Esophagus (tissue), 2 donors: ENCODE measurements at regions not wholly inside any gene's neighbourhood (a gene's known extent, or its start where the extent isn't known, plus 50 kb on each side); places are given as distances from the start of the nearest gene placed in this dataset.

Experiments used
- H3K27ac ChIP-seq, 2 donors: one replicate each; pipeline ENCODE4 v1.5.1; 2013; ENCODE audit warnings: low read depth in 2 of 2, mild to moderate bottlenecking in 2 of 2, inconsistent platforms in 1 of 2, low read length in 1 of 2, moderate library complexity in 1 of 2
- H3K27me3 ChIP-seq, 2 donors: one replicate each; pipeline ENCODE4 v1.6.1; 2013; ENCODE audit warnings: low read length in 2 of 2, control low read depth in 1 of 2, mild to moderate bottlenecking in 1 of 2; ENCODE audit not compliant: insufficient read depth in 2 of 2, control insufficient read depth in 1 of 2
- H3K36me3 ChIP-seq, 2 donors: one replicate each; pipeline ENCODE4 v1.6.1; 2013; ENCODE audit warnings: low read length in 1 of 2; ENCODE audit not compliant: control insufficient read depth in 2 of 2, insufficient read depth in 2 of 2
- H3K4me1 ChIP-seq, 2 donors: one replicate each; pipeline ENCODE4 v1.6.1; 2013; ENCODE audit warnings: low read length in 1 of 2; ENCODE audit not compliant: control insufficient read depth in 2 of 2, insufficient read depth in 2 of 2
- H3K4me3 ChIP-seq, 2 donors: one replicate each; pipeline ENCODE4 v1.5.1; 2013; ENCODE audit warnings: low read length in 2 of 2, mild to moderate bottlenecking in 2 of 2, low read depth in 1 of 2, moderate library complexity in 1 of 2
- H3K9me3 ChIP-seq, 2 donors: one replicate each; pipeline ENCODE4 v1.6.1; 2013; ENCODE audit warnings: mild to moderate bottlenecking in 2 of 2, low read depth in 1 of 2, low read length in 1 of 2, moderate library complexity in 1 of 2; ENCODE audit not compliant: control insufficient read depth in 2 of 2, insufficient read depth in 1 of 2
- WGBS, 2 donors: extraction: QIAGEN DNeasy Blood & Tissue Kit; methylation state at CpG; one replicate each; pipeline ENCODE4 v1.1.7; 2013; 5-methylcytosine and 5-hydroxymethylcytosine counted together
- donor health status: healthy with polysubstance abuse.
- donor health status: Bipolar disorder and iron deficiency.

DNA sequence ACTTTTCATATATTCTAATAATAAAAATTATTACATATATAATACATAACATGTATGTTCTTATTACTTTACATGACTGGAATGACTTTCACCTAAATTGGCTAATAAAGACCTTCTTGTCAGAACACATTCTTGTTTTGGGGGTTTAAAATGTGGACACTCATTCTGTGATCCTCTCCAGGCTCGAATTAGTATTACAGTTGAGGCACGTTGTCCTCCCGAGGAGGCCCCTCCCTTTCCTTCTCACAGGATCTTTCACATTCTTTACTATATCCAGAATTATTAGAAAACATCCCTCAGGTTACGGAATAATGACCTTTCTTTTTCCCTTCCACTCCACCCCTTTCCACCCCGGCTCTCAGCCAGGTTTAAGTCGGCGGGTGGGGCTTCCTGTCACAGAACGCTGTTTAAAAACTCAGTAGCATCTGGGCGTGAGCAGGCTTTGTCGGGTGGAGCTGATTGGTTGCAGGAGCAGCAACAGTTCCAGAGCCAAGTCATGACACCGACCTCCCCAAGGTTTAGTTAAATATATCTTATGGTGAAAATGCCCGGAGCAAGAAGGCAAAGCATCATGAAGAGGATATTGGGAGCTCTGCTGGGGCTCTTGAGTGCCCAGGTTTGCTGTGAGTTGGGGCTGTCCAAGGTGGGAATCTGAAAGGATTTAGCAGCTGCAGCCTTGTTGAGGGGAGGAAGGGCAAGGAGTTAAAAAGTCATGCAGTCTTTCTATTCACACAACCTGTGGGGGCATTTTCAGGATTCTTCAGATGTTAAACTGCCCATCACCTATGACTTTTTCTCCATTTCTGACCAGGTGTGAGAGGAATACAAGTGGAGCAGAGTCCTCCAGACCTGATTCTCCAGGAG, 396.7 kb upstream of the OR4E1 start:
- 3 to 4% methylated on average over 12 of the region's 12 CpGs for WGBS, 2 donors
- Histone ChIP-seq H3K4me3 (no peak overlapping the region), H3K27ac (no peak overlapping the region), H3K27me3 (no peaks in the 10 kb centered on the region), H3K4me1 (peaks cover 0 to 4% of the 10 kb centered on the region in 2 donors), H3K9me3 (no peaks in the 10 kb centered on the region), H3K36me3 (no peaks in the 10 kb centered on the region)

DNA sequence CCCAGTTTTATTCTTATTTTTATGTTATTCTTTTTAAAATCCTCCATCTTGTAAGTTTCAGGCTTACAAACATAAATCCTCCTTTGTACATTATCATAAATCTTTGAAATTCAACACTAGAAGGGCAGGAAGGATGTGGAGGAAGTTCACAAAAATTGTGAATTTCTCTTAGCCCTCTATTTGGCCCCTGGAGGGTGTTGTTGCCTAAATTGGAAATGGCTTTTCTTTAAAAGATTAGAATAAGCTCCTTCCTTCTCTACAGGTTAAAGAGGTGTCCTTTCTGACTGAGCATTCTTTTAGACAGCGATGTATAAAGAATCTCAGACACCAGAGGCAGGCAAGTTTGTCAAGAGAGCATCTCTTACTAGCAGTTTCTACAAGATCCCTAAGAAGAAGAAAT, 391.7 kb upstream of the OR4E1 start:
- Histone ChIP-seq H3K27ac (no peak overlapping the region), H3K36me3 (no peaks in the 10 kb centered on the region)
- WGBS, 2 donors = 63 to 67% methylated on average over 1 of the region's 1 CpG

DNA sequence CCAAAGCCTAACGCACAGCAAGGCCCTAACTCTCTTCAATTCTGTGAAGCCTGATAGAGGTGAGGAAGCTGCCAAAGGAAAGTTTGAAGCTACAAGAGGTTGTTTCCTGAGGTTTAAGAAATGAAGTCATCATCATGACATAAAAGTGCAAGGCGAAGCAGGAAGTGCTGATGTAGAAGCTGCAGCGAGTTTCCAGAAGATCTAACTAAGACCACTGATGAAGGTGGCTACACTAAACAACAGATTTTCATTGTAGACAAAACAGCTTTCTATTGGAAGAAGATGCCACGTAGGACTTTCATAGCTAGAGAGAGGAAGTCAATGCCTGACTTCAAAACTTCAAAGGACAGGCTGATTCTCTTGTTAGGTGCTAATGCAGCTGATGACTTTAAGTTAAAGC, 385.6 kb upstream of the OR4E1 start:
- WGBS, 2 donors = 79 to 85% methylated on average over 4 of the region's 4 CpGs

More for the DNA sequence above, 391.7 kb upstream of the OR4E1 start:
- H3K4me3 ChIP-seq = no peak overlapping the region
- peaks cover 0 to 2% of the 10 kb centered on the region in 2 donors for H3K4me1 ChIP-seq
- H3K9me3 ChIP-seq = no peaks in the 10 kb centered on the region
- H3K27me3 ChIP-seq = no peaks in the 10 kb centered on the region

GRCh38 chr14:22052795-22053194, 379.2 kb upstream of the OR4E1 start:
- WGBS, 2 donors = 46 to 65% methylated on average over 3 of the region's 3 CpGs
- H3K4me1 ChIP-seq = no peaks in the 10 kb centered on the region
- H3K27ac ChIP-seq = no peak overlapping the region
- H3K4me3 ChIP-seq = no peak overlapping the region
- H3K27me3 ChIP-seq = no peaks in the 10 kb centered on the region
- H3K9me3 ChIP-seq = no peaks in the 10 kb centered on the region
- no peaks in the 10 kb centered on the region for H3K36me3 ChIP-seq

More for the DNA sequence above, 385.6 kb upstream of the OR4E1 start:
- Histone ChIP-seq H3K36me3 (no peaks in the 10 kb centered on the region), H3K27me3 (no peaks in the 10 kb centered on the region), H3K4me3 (no peak overlapping the region), H3K9me3 (no peaks in the 10 kb centered on the region), H3K27ac (no peak overlapping the region), H3K4me1 (no peaks in the 10 kb centered on the region)

GRCh38 chr14:22047115-22047514, 373.5 kb upstream of the OR4E1 start:
- Histone ChIP-seq H3K27ac (no peak overlapping the region), H3K9me3 (no peaks in the 10 kb centered on the region), H3K27me3 (no peaks in the 10 kb centered on the region), H3K4me3 (no peak overlapping the region), H3K36me3 (no peaks in the 10 kb centered on the region), H3K4me1 (no peaks in the 10 kb centered on the region)
- 20 to 29% methylated on average over 3 of the region's 3 CpGs for WGBS, 2 donors

DNA sequence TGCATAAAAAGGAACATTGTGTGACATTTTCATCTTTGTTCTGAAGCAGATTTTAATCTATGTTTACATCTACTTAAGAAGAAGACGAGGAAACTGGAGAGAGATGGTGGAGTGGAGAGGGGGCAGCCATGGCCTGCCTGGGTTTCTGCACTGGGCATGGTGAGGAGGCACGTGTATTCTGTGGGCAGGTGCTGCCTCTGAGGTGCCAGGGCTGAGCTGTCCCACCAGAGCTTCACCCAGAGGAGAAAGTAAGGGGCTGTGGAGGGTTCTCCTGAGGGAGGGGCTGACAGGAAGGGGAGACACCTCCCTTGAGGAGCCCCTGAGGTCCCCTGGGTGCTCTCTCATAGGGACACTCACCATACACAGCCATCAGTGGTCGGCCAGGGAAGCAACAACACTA, 372.4 kb upstream of the OR4E1 start:
- 66 to 69% methylated on average over 3 of the region's 3 CpGs for WGBS, 2 donors

DNA sequence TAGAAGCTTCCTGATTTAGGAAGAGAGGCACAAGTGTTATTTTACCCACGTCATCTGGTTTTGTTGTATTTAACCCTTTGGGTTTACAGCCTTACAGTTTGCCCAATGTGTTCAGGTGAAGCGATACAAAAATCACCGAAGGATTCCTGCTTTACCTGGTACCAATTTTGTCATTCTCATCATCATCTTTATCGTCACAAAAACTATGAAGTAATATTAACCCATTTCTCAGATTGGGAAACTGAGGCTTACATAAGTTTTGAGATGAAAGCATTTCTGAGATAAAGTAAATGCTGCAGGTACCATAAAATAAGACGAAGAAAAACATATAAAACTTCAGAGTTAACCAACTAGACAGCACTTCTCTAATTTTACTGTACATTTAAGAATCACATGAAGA, 370.6 kb upstream of the OR4E1 start:
- no peaks in the 10 kb centered on the region for H3K4me1 ChIP-seq
- no peaks in the 10 kb centered on the region for H3K27me3 ChIP-seq
- no peaks in the 10 kb centered on the region for H3K36me3 ChIP-seq
- H3K4me3 ChIP-seq = no peak overlapping the region
- H3K27ac ChIP-seq = no peak overlapping the region
- WGBS, 2 donors = 77 to 78% methylated on average over 5 of the region's 5 CpGs
- no peaks in the 10 kb centered on the region for H3K9me3 ChIP-seq

More for the DNA sequence above, 372.4 kb upstream of the OR4E1 start:
- no peaks in the 10 kb centered on the region for H3K36me3 ChIP-seq
- H3K4me3 ChIP-seq = no peak overlapping the region
- H3K4me1 ChIP-seq = no peaks in the 10 kb centered on the region
- no peaks in the 10 kb centered on the region for H3K9me3 ChIP-seq
- no peak overlapping the region for H3K27ac ChIP-seq
- no peaks in the 10 kb centered on the region for H3K27me3 ChIP-seq

- WGBS, 2 donors = 89 to 91% methylated on average over 3 of the region's 3 CpGs
- no peaks in the 10 kb centered on the region for H3K9me3 ChIP-seq
- H3K4me3 ChIP-seq = no peak overlapping the region
- H3K27me3 ChIP-seq = no peaks in the 10 kb centered on the region
- H3K36me3 ChIP-seq = no peaks in the 10 kb centered on the region
- H3K27ac ChIP-seq = no peak overlapping the region
- H3K4me1 ChIP-seq = no peaks in the 10 kb centered on the region
Measured at GRCh38 chr14:22040781-22041125, 367.1 kb upstream of the OR4E1 start.

DNA sequence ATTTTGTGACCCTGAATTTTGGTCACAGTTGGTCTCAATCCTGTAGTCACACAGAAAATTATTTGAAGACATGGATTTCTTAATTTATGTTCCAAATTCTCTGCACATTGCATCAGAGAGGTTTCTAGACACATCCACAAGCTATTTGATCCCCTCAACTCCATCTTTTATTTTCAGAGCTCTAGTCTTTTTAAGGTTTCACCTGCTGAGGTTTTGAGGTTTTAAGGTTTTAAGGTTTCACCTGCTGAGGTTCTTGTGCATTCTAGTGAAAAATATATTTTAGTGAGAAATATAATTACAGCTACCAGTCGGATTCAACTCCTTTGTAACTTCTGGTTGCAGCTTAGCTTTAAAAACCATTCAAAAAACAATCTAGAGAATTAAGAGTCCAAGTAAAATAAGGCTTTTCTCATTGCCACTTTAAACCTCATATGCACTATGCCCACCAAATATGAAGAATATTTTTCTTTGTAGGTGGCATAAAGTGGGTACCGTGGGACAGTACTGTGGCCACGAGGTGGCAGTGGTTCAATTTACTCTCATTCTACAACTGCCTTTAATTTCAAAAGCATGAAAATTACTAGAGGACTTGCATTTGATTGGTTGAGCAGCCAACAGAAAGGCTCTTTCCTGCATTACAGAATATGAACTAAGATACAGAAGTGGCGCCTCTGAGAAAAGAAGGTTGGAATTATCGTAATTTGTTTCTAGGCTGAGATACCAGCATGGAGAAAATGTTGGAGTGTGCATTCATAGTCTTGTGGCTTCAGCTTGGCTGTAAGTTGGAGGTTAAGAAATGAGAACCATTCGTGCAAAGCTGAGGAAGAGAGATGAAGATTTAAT, 366.5 kb upstream of the OR4E1 start:
- H3K4me3 ChIP-seq = no peak overlapping the region

More for the DNA sequence above, 366.5 kb upstream of the OR4E1 start:
- no peak overlapping the region for H3K27ac ChIP-seq
- WGBS, 2 donors = 46 to 48% methylated on average over 6 of the region's 6 CpGs
- no peaks in the 10 kb centered on the region for H3K27me3 ChIP-seq
- H3K36me3 ChIP-seq = no peaks in the 10 kb centered on the region
- no peaks in the 10 kb centered on the region for H3K9me3 ChIP-seq
- H3K4me1 ChIP-seq = no peaks in the 10 kb centered on the region
